ENCODE measurements at regions not wholly inside any gene's neighbourhood (a gene's known extent, or its start where the extent isn't known, plus 50 kb on each side); places are given as distances from the start of the nearest gene placed in this dataset.
"Not testable (repeated sequence)": the region's sequence is repeated elsewhere in the genome, so short reads cannot be mapped to it uniquely, and the experiment has no call there.

DNA sequence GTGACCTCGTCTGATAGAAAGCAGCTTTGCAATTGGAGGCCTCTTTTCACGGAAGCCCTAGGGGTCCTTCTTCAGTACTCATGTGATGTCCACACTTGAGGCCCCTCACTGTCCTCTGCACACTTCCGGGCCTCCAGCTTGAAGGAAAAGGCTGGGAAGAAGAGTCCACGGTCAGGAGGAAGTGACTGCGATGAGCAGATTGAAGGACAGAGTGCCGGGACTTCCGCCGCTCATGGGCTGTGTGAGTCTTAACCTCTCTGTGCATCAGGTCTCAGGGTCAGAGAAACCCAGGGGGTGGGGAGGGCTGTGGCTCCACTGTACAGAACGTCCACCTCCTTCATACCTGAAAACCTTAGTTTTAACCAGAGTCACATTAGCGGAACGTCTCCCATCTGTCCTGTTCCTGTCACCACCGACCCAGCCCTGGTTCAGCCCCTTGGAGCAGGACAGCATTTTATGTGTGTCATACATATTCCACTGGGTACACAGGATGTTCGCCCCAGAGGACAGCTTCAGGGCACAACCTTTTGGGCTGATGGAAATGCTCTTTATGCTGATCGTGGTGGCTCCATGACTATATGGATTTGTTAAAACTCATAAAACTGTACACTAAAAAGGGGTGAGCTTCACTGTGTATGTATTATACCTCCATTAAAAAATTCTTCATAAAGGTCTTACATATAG lies 51.0 kb upstream of the SORCS2 start:
- H3K27ac Mint-ChIP-seq = no peak overlapping the region
- no peaks in the 10 kb centered on the region for H3K4me1 Mint-ChIP-seq
- no peaks in the 10 kb centered on the region for H3K36me3 Mint-ChIP-seq
- peaks cover 3 to 5% (median 3%) of the 10 kb centered on the region in 3 donors for H3K27me3 Mint-ChIP-seq (ENCODE audit: low read depth in 3 of 3)
- H3K4me3 Mint-ChIP-seq = no peak overlapping the region
- H3K9me3 Mint-ChIP-seq = no peaks in the 10 kb centered on the region
- no peak for DNase-seq

DNA sequence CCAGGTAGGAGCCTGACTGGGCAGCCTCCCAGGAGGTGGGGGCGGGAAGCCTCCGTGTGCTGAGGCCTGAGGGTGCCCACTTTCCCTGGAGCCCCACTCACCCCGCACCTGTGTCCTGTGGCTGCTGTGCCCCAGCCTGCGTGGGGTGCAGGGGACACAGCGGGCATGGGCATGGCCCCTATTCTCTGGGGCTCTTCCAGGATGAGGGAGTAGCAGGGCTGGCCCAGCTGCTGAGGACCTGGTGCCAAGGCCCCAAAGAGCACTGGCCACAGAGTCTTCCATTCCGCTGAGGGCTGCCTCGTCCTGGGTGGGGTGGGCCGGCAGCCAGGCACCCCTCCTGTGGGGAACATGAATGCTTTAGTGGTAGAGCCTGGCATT lies 51.7 kb upstream of the SORCS2 start:
- DNase-seq = no peak
- Mint-ChIP-seq H3K4me1 (no peaks in the 10 kb centered on the region), H3K9me3 (no peaks in the 10 kb centered on the region), H3K27me3 (ENCODE audit: low read depth in 3 of 3) (peaks cover 3 to 5% (median 3%) of the 10 kb centered on the region in 3 donors), H3K27ac (no peak overlapping the region), H3K4me3 (no peak overlapping the region), H3K36me3 (no peaks in the 10 kb centered on the region)

DNA sequence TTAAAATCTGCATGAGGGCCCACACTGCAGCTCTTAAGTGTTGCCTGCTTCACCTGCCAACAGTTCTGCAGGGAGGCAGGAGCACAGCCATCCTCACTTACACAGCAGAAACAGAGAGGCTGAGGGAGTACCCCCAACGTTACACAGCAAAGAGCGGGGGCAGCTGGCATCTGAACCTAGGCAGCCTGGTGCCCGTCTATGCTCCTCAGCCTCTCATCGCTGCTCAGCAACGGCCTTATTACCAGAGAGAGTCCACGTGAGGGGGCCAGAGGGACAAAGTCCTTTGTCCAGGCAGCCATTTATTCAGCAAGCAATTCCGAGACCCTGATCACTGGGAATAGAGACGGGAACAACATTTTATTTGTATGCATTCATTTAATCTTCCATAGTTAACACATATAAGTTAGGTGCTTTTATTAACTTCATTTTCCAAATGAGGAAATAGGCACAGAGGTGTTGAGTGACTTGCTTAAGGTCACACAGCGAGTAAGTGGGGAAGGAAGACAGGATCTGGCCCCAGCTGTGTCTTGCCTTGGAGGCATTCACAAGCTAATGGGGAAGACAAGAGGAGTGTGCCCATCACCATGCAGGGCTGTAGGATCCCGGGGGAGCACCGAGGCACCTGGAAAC lies 52.2 kb upstream of the SORCS2 start:
- DNase-seq = no peak
- H3K27me3 Mint-ChIP-seq (ENCODE audit: low read depth in 3 of 3) = peaks cover 3 to 5% (median 3%) of the 10 kb centered on the region in 3 donors
- no peak overlapping the region for H3K4me3 Mint-ChIP-seq
- H3K27ac Mint-ChIP-seq = no peak overlapping the region
- H3K36me3 Mint-ChIP-seq = no peaks in the 10 kb centered on the region
- no peaks in the 10 kb centered on the region for H3K4me1 Mint-ChIP-seq
- no peaks in the 10 kb centered on the region for H3K9me3 Mint-ChIP-seq

DNA sequence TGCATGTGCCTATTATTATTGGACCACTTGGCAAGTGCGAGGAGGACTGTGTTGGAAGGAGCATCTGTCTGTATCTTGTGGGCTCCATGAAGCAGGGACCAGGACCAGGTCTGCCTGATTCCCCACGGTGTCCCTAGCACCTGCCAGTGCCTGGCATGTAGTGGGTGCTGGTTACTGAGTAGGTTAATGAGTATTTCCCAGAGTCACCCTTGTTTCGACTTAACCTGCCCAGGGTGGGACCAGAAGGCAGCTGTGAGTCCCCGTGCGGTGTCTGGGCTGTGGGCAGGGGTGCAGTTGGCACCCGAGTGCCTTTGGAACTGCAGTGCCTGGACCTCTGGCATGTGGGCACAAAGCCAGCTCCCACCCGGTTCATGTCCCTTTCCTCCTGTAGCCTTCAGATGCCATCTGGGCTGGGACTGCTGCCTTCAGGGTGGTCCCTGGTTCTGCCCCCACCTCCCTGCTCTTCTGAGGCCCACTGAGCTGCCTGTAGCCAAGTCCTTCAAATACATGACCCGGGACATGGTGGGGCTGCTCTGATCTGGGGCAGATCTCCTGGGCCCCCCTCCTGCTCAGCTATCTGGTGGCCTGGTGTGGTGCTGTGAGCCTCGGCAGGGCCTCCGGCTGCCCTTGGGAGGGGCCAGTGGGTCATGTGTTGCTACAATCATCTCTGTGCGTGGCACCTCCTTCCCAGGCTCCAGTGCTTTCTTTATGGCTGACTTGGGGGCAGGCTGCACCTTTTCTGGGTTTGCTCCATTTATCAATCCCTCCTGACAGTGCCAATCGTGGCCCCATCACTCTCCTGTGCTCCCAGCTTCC lies 53.0 kb upstream of the SORCS2 start:
- H3K27me3 Mint-ChIP-seq (ENCODE audit: low read depth in 3 of 3) = peaks cover 1 to 3% (median 3%) of the 10 kb centered on the region in 3 donors
- H3K36me3 Mint-ChIP-seq = no peaks in the 10 kb centered on the region
- no peak for DNase-seq
- no peaks in the 10 kb centered on the region for H3K4me1 Mint-ChIP-seq
- H3K27ac Mint-ChIP-seq = no peak overlapping the region
- no peaks in the 10 kb centered on the region for H3K9me3 Mint-ChIP-seq
- no peak overlapping the region for H3K4me3 Mint-ChIP-seq

DNA sequence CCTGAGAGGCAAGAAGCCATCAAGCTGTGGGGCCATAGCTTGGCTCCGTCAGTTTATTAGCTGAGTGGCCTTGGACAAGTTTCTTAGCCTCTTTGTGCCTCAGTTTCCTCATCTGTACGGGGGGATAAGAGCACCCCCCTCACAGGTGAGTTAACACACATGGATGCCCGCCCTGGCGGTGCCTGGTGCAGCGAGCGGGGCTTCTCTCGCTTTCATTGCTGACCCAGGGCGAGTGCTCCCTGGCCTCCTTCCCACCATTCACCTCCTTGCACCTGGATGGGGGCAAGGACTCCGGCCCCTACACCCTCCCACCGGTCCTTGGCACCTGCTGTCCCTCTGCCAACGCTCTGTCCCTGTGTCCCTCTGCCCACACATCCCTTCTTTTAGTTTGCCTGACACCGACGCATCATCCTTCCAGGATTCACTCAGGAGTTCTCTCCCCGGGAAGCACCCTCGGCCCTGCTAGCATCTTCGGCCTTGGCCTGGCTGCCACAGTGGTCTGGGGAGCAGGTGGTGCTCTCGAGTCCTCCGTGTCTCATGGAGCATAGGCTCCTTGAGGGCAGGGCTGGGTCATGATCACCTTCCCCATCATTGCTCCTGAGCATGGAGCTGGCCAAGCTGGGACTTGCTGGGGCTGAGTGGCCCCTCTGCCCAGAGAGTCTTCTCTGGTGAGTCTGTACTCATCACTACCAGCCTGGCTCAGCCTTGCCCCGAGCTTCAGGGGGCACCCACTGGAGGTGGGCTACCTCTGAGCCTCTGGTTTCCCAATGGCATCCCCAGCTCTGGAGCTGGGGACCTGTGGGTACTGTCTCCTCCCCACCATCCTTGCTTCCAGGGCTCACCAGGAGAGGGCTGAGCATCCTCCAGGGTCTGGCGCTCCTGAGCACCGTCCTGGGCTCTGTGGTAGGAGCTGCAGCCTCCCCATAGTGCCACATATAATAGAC lies 53.8 kb upstream of the SORCS2 start:
- Mint-ChIP-seq H3K27ac (no peak overlapping the region), H3K36me3 (no peaks in the 10 kb centered on the region), H3K9me3 (no peaks in the 10 kb centered on the region), H3K4me1 (no peaks in the 10 kb centered on the region), H3K27me3 (ENCODE audit: low read depth in 3 of 3) (peaks cover 3 to 7% (median 6%) of the 10 kb centered on the region in 3 donors), H3K4me3 (no peak overlapping the region)
- DNase-seq = no peak

DNA sequence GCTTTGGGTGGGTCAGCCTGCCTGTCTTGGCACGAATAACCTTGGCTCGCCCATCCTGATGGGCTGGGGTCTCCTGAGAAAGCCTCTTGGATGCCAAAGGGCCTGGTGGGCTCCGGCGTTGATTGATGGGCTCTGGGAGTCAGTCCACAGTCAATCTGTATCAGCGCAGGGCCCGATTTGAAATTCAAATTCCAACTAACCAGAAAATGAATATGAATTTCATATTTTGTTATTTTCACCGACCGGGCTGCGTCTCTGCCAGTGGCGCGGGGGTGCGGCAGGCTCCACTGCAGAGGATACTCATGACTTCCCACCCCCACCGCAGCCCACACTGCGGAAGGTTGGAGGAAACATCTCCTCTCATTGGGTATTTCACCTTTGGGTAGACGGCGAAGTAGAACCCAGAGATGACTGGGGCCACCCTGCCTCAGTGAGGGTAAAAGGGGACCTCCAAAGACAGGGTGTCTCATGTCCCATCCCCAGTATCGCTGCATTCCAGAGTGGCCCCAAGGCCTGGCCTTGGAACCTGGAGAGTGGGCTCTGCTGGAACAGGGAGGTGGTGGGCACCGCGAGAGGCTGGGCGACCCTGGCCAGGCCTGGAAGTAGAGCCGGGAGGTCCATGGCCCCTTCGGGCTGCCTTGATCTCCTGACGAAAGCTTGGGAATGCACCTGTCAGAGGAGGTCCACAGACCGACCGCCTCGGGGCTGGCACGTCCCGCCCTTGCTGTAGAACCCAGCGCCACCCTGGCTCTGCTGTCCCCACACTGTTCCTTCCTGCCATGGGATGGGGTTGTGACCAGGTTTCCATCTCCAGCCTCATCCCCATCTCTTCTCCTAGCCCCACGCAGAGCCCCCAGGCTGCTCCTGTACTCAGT lies 54.8 kb upstream of the SORCS2 start:
- H3K36me3 Mint-ChIP-seq = no peaks in the 10 kb centered on the region
- no peak overlapping the region for H3K4me3 Mint-ChIP-seq
- DNase-seq = no peak
- H3K27me3 Mint-ChIP-seq (ENCODE audit: low read depth in 3 of 3) = peaks cover 6 to 7% (median 6%) of the 10 kb centered on the region in 3 donors
- H3K4me1 Mint-ChIP-seq = no peaks in the 10 kb centered on the region
- H3K9me3 Mint-ChIP-seq = no peaks in the 10 kb centered on the region
- H3K27ac Mint-ChIP-seq = no peak overlapping the region

- Mint-ChIP-seq H3K27ac (no peak overlapping the region), H3K27me3 (ENCODE audit: low read depth in 3 of 3) (peaks cover 5 to 7% (median 6%) of the 10 kb centered on the region in 3 donors), H3K4me1 (no peaks in the 10 kb centered on the region), H3K4me3 (no peak overlapping the region), H3K36me3 (no peaks in the 10 kb centered on the region), H3K9me3 (no peaks in the 10 kb centered on the region)
- no peak for DNase-seq
These were observed 56.0 kb upstream of the SORCS2 start for GRCh38 chr4:7136351-7136750.

GRCh38 chr4:7135389-7135746 lies 57.0 kb upstream of the SORCS2 start:
- Mint-ChIP-seq H3K27ac (no peak overlapping the region), H3K9me3 (no peaks in the 10 kb centered on the region)

GRCh38 chr4:7134737-7135388 lies 57.5 kb upstream of the SORCS2 start:
- Mint-ChIP-seq H3K4me1 (no peaks in the 10 kb centered on the region), H3K27ac (no peak overlapping the region), H3K36me3 (no peaks in the 10 kb centered on the region), H3K9me3 (no peaks in the 10 kb centered on the region), H3K4me3 (no peak overlapping the region), H3K27me3 (ENCODE audit: low read depth in 3 of 3) (peaks cover 2 to 7% (median 5%) of the 10 kb centered on the region in 3 donors)
- DNase-seq = no peak

More at GRCh38 chr4:7135389-7135746, 57.0 kb upstream of the SORCS2 start:
- H3K36me3 Mint-ChIP-seq = no peaks in the 10 kb centered on the region
- H3K4me3 Mint-ChIP-seq = no peak overlapping the region
- no peak for DNase-seq
- peaks cover 3 to 7% (median 4%) of the 10 kb centered on the region in 3 donors for H3K27me3 Mint-ChIP-seq (ENCODE audit: low read depth in 3 of 3)
- no peaks in the 10 kb centered on the region for H3K4me1 Mint-ChIP-seq

DNA sequence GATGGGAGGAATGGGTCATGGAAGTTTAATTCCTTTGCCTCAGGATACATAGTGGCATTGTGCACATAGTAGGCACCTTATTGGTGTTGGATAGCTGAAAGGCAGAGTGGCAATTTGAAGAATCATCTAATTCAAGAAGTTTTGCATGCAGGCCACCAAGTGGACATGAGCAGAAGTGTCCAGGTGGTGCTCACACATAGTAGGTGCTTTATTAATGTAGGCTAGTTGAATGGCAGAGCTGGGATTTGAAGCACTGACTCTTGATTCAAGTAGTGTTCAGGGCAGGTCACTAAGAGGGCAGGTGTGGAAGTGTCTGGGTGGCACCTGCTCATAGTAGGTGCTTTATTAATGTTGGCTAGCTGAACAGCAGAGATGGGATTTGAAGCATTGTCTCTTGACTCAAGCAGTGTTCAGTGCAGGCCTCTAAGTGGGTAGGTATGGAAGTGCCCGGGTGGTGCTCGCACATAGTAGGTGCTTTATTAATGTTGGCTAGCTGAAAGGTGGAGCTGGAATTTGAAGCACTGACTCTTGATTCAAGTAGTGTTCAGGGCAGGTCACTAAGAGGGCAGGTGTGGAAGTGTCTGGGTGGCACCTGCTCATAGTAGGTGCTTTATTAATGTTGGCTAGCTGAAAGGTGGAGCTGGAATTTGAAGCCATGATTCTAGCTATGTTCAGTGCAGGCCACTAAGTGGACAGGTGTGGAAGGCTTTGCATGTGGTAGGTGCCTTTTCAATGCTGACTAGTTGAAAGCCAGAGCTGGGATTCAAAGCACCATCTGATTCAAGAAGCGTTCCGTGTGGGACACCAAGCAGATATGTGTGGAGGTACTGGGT lies 58.3 kb upstream of the SORCS2 start:
- not testable (repeated sequence) for H3K9me3 Mint-ChIP-seq; H3K27me3 Mint-ChIP-seq (ENCODE audit: low read depth in 3 of 3); H3K4me3 Mint-ChIP-seq; H3K4me1 Mint-ChIP-seq; H3K36me3 Mint-ChIP-seq; DNase-seq
- peak overlapping the region in 1 of 6 donors; percentile 37 for H3K27ac Mint-ChIP-seq

DNA sequence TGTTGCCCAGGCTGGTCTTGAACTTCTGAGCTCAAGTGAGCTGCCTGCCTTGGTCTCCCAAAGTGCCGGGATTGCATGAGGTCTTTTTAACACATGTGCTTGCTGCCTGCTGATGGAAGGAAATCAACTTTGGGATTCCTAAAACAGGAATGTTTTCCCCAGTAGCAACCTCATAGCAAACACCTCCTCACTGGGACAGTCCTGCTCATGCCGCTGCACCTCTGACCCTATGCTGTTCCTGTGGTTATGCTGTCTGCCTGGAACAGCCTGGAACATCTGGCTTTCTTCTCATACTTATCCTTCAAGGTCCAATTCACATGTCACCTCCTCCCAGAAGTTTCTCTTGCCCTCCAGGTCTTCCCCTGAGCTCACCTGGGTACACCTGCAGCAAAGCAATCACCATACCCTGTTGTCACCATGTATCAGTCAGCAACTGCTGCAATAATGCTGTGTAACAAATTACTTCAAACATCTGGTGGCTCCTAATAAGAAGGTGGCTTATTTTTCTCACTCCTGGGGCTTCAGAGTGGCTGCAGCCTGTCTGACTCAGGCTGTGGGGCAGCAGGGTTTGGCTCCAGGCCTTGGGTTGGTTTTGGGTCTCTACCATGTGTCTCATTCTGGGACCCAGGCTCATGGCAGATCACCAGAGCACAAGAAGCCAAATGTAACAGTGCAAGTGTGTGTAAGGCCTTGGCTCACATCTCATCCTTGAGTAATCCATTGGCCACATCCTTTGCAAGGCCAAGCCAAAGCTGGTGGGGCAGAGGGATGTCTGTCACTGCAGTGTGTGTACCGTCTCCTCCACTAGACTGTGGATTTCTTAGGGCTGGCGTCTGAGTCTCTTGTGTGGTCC lies 59.4 kb upstream of the SORCS2 start:
- H3K36me3 Mint-ChIP-seq = no peaks in the 10 kb centered on the region

More for the DNA sequence above, 59.4 kb upstream of the SORCS2 start:
- H3K9me3 Mint-ChIP-seq = no peaks in the 10 kb centered on the region
- DNase-seq = no peak
- H3K27me3 Mint-ChIP-seq (ENCODE audit: low read depth in 3 of 3) = peaks cover 2 to 6% (median 5%) of the 10 kb centered on the region in 3 donors
- H3K4me1 Mint-ChIP-seq = no peaks in the 10 kb centered on the region
- no peak overlapping the region for H3K27ac Mint-ChIP-seq
- H3K4me3 Mint-ChIP-seq = no peak overlapping the region
